Endothelial cell (in vitro differentiated cells): ENCODE measurements at regions not wholly inside any gene's neighbourhood (a gene's known extent, or its start where the extent isn't known, plus 50 kb on each side); places are given as distances from the start of the nearest gene placed in this dataset.

ENCODE experiments used
- DNase-seq: peaks from one replicate; pipeline ENCODE4 v3.0.0; 2021; ENCODE audit warnings: low spot score
- H3K27ac Mint-ChIP-seq: one replicate; pipeline ENCODE4 v1.8.0; 2021; ENCODE audit warnings: mixed read lengths, inconsistent platforms; ENCODE audit not compliant: unreplicated experiment
- H3K27me3 Mint-ChIP-seq: one replicate; pipeline ENCODE4 v1.8.0; 2021; ENCODE audit warnings: mild to moderate bottlenecking, moderate library complexity, mixed read lengths, inconsistent platforms; ENCODE audit not compliant: unreplicated experiment
- H3K36me3 Mint-ChIP-seq: one replicate; pipeline ENCODE4 v1.8.0; 2021; ENCODE audit warnings: mild to moderate bottlenecking, low read depth, mixed read lengths, inconsistent platforms; ENCODE audit not compliant: unreplicated experiment
- H3K4me1 Mint-ChIP-seq: one replicate; pipeline ENCODE4 v1.8.0; 2021; ENCODE audit warnings: mild to moderate bottlenecking, mixed read lengths, inconsistent platforms; ENCODE audit not compliant: unreplicated experiment
- H3K4me3 Mint-ChIP-seq: one replicate; pipeline ENCODE4 v1.8.0; 2021; ENCODE audit warnings: mild to moderate bottlenecking, mixed read lengths, inconsistent platforms; ENCODE audit not compliant: unreplicated experiment
- H3K9me3 Mint-ChIP-seq: one replicate; pipeline ENCODE4 v1.8.0; 2021; ENCODE audit warnings: mixed read lengths, inconsistent platforms; ENCODE audit not compliant: unreplicated experiment
- TF ChIP-seq, protein P1 (sequence below): fragments of 200-600 bp; sonication (generic); IDR thresholded peaks from one replicate; pipeline ENCODE4 v1.5.0; 2021; ENCODE audit warnings: antibody characterized with exemption; ENCODE audit not compliant: unreplicated experiment

GRCh38 chr13:39856714-39857113, 201.3 kb downstream of the COG6 start:
- Mint-ChIP-seq H3K36me3 (peaks cover 4% of the 10 kb centered on the region), H3K27ac (no peak overlapping the region), H3K9me3 (no peaks in the 10 kb centered on the region), H3K4me1 (no peaks in the 10 kb centered on the region), H3K27me3 (no peaks in the 10 kb centered on the region), H3K4me3 (no peak overlapping the region)
- TF ChIP-seq, protein P1, sequence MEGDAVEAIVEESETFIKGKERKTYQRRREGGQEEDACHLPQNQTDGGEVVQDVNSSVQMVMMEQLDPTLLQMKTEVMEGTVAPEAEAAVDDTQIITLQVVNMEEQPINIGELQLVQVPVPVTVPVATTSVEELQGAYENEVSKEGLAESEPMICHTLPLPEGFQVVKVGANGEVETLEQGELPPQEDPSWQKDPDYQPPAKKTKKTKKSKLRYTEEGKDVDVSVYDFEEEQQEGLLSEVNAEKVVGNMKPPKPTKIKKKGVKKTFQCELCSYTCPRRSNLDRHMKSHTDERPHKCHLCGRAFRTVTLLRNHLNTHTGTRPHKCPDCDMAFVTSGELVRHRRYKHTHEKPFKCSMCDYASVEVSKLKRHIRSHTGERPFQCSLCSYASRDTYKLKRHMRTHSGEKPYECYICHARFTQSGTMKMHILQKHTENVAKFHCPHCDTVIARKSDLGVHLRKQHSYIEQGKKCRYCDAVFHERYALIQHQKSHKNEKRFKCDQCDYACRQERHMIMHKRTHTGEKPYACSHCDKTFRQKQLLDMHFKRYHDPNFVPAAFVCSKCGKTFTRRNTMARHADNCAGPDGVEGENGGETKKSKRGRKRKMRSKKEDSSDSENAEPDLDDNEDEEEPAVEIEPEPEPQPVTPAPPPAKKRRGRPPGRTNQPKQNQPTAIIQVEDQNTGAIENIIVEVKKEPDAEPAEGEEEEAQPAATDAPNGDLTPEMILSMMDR = no peak
- no peak for DNase-seq

GRCh38 chr13:39858794-39859193, 203.3 kb downstream of the COG6 start:
- Mint-ChIP-seq H3K27me3 (no peaks in the 10 kb centered on the region), H3K4me1 (no peaks in the 10 kb centered on the region), H3K36me3 (peaks cover 4% of the 10 kb centered on the region), H3K27ac (no peak overlapping the region), H3K4me3 (no peak overlapping the region), H3K9me3 (no peaks in the 10 kb centered on the region)
- TF ChIP-seq, protein P1 = no peak
- DNase-seq = no peak

- no peak overlapping the region for H3K4me3 Mint-ChIP-seq
- H3K27ac Mint-ChIP-seq = no peak overlapping the region
- H3K4me1 Mint-ChIP-seq = no peaks in the 10 kb centered on the region
- TF ChIP-seq, protein P1 = no peak
- no peaks in the 10 kb centered on the region for H3K27me3 Mint-ChIP-seq
- no peak for DNase-seq
- H3K9me3 Mint-ChIP-seq = no peaks in the 10 kb centered on the region
- no peaks in the 10 kb centered on the region for H3K36me3 Mint-ChIP-seq
Observed at GRCh38 chr13:39859898-39860297, 204.4 kb downstream of the COG6 start.

DNA sequence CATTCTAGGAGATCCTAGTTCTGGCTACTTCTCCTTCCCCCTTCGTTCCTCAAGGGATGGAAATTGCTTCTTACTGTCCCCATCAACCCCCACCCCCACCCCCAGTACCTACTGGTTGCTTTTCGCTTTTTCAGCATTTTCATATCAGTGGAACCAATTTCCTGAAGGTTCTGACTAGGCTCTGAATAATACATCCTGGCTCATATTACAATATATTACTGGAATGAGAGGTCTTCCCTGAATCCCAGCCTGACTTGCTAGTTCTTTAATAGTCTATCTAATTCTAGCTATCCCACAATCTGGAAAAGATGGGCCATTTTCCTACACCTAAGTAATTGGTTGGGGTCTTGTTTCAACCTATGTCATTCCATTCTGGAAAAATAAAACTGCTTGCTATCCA, 207.4 kb downstream of the COG6 start:
- TF ChIP-seq, protein P1 = no peak
- no peaks in the 10 kb centered on the region for H3K36me3 Mint-ChIP-seq
- no peak overlapping the region for H3K4me3 Mint-ChIP-seq
- no peak overlapping the region for H3K27ac Mint-ChIP-seq
- no peaks in the 10 kb centered on the region for H3K9me3 Mint-ChIP-seq
- no peak for DNase-seq
- H3K27me3 Mint-ChIP-seq = no peaks in the 10 kb centered on the region
- H3K4me1 Mint-ChIP-seq = peaks cover 3% of the 10 kb centered on the region

DNA sequence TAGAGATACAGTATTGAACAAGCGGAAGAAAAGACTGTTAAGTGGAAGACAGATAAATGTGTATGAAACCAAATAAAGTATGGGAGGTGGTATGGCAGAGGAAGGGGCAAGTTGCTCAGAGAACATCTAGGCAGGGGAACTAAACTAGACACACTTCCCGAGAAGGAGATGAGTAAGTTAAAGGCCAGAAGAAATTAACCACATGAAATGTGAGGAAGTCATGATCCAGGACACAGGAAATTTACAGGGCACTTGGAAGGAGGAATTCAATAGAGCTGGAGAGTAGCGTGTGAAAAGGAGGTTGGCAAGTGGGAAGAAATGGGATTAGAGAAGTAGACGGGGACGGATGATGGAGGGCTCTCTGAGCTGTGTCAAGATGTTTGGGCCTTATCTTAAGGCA, 208.8 kb downstream of the COG6 start:
- DNase-seq = no peak
- peaks cover 12% of the 10 kb centered on the region for H3K4me1 Mint-ChIP-seq
- no peaks in the 10 kb centered on the region for H3K9me3 Mint-ChIP-seq

More for the DNA sequence above, 208.8 kb downstream of the COG6 start:
- Mint-ChIP-seq H3K36me3 (no peaks in the 10 kb centered on the region), H3K27ac (no peak overlapping the region), H3K27me3 (no peaks in the 10 kb centered on the region), H3K4me3 (no peak overlapping the region)
- TF ChIP-seq, protein P1 = no peak
